HG02678 (cell line): ENCODE measurements at regions not wholly inside any gene's neighbourhood (a gene's known extent, or its start where the extent isn't known, plus 50 kb on each side); places are given as distances from the start of the nearest gene placed in this dataset.
"Not testable (repeated sequence)": the region's sequence is repeated elsewhere in the genome, so short reads cannot be mapped to it uniquely, and the experiment has no call there.

Experiments used
- ATAC-seq: cut with Tn5 transposase; IDR thresholded peaks from one replicate; pipeline ENCODE4 v1.9.1; 2021; ENCODE audit warnings: mild to moderate bottlenecking, moderate library complexity; ENCODE audit not compliant: unreplicated experiment

DNA sequence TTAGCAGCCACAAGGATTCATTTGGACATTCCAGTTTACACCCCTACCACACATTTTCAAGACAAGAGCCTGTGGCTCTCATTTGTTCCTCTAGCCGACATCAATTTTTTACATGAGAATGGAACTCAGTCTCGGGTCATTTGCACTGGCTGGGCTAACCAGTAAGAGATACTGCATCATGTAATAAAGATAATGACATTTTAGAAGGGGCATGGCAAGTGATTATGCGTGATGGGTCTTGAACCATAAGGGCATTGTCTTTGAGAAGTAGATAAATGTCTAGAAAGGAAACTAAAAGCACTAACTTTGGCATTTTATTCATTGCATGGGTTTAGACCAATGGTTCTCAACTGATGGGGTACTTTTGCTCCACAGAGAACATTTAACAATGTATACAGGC lies 146.0 kb upstream of the GRM7 start:
- ATAC-seq = no peak

- no peak for ATAC-seq
Measured at GRCh38 chr3:6716420-6716819, 144.5 kb upstream of the GRM7 start.

DNA sequence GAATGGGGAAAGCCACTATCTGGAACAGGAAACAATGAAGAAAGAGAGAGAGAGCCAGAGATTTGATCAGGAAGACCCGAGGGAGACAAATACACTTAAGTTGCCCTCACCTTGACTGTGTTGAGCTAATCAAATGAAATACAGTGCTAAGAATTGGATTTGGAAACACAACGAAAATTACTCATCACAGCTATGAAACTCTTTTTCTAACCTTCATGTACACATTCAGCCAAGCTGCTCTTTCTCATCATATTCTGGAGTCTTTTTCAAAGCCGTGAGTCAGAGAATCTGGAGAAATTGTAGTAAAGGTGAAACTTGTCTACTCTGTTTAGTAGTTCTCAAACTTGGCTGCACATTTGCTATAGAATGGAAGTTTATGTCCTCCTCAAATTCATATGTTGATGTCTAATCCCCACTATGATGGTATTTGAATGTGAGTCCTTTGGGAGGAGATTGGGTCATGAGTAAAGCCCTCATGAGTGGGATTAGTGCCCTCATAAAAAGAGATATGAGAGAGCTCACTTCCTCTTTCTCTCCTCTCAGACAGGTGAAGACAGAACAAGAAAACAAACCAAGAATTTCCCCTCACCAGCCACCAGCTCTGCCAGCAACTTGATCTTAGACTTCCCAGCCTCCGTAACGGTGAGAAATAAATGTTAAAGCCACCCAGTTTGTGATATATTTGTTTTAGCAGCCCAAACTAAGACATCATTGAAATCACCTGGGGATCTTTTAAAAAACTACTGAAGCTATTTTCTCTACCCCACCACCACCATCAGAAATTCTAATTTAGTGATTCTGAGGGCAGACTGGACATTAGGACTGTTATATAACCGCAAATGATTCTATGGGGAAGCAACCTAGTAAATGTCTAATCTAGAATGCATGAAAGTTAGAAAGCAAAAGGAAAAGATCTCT lies 143.6 kb upstream of the GRM7 start:
- peak; percentile 93 for ATAC-seq

- no peak for ATAC-seq
Measured at GRCh38 chr3:6719999-6720398, 140.9 kb upstream of the GRM7 start.

GRCh38 chr3:6721491-6721890 lies 139.4 kb upstream of the GRM7 start:
- no peak for ATAC-seq

DNA sequence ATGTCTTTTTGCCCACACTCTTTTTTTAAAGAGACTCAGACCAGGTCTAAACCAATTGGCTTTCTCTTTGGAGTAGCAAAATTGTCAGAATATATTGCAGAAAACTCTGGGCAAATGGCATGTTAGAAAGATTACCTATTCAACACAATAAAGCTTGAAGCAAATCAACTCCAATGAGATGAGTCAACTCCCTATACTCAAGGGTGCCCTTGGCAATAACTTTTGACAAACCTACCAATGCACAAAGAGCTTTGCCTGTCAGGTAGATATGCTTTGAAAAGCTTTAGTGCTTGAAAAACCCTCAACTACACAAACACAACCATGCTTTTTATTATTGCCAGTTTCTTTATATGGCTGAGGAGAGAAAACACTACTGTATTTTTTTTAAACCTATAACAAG lies 137.7 kb upstream of the GRM7 start:
- no peak for ATAC-seq

- no peak for ATAC-seq
Measured at GRCh38 chr3:6726811-6727210, 134.1 kb upstream of the GRM7 start.

DNA sequence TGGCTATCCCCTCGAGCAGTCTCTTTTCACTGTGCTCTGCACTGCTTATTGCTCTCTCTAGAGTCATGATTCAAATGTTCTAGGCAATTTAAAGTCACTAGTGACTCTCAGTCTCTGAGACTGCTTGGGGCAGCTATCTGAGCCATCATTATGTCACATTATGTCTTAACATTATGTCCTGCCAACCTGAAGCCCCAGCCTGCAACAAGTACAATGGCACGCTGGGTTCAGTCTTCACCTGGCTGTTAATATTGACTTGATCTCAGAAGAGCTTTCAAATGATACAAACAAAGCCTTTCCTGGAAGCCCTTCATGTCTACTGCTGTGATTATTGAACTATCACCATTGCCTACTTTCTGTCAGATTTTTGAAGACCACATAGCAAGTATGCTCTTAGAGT lies 128.1 kb upstream of the GRM7 start:
- ATAC-seq = no peak

DNA sequence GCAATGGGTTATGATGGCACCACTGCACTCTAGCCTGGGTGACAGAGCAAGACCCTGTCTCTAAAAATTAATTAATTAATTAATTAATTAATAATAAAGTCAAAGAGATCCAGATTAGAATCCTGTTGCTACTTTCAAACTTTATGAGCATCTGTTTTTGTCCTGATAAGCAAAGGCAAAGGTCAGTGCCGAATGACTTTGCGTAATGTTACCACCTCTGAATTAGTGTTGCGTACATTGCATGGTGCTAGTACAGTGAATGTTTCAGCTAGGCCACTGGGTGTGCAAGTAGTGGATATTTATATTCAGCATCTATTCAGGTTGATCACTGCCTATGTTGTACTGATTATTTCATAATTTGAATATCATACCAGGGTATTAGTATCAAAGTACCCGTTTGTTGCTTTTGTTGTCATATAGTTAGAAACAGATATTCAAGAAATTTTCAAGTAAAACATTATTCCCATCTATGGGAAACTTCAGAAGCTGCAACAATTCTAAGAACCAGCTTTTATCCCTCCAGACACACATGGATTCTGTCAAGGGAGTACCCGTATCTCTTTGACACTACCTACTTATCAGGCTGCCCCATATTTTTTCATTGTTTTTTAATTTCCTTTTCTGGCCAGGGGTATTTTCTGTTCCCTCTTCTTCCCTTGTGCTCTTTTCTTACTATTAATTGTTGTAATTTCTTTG lies 127.1 kb upstream of the GRM7 start:
- ATAC-seq = no peak

GRCh38 chr3:6734395-6734746 lies 126.5 kb upstream of the GRM7 start:
- ATAC-seq = no peak

- ATAC-seq = no peak
Measured at GRCh38 chr3:6736836-6737629, 123.9 kb upstream of the GRM7 start.

GRCh38 chr3:6737630-6738029 lies 123.3 kb upstream of the GRM7 start:
- ATAC-seq = no peak

DNA sequence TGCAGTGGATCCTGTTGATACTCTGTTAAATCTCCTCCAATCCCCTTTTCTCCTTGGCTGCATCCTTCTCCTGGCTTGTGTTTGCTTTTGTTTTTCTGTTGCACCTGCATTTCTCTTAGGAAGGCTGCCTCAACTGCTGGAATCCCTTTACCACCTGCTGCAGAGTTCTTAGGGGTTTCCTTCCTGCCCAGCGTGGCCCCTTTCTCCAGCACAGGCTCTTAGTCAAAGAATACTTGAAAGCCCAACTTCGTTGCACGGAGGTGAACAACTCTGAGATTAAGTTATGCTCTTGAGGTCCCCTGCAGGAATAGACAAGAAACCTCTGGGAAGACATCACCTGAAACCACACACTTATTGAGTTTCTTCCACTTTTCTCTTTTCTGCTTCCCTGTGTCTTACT lies 121.6 kb upstream of the GRM7 start:
- ATAC-seq = no peak

DNA sequence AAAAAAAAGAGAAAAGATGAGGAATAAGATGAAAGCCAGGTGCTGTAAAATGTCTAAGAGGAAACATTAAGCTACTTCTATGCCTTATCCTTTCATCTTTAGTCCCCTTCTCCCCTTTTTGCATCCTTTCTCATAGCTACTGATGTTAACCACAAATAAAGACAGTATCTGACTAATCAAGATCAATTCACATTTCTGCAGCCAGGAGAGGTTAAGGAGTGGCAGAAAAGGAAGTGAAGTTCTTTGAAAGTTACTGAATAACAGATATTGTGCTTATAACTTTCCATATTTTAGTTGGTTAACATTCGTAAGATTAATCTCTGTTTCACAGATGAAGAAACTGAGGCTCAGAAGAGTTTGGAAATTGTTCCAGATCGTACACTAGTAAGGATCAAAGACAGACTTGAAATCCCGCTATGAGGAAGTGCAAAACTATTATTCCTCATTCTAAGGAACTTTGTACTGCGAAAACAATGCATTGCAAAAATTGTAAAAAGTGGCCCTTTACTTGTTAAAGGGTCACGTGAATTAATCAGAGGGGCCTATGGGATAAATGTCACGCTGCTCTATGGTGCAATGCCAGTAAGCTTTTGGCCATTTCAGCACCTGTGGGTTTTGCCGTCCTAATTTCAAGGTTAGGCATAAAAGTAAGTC lies 117.7 kb upstream of the GRM7 start:
- ATAC-seq = no peak

DNA sequence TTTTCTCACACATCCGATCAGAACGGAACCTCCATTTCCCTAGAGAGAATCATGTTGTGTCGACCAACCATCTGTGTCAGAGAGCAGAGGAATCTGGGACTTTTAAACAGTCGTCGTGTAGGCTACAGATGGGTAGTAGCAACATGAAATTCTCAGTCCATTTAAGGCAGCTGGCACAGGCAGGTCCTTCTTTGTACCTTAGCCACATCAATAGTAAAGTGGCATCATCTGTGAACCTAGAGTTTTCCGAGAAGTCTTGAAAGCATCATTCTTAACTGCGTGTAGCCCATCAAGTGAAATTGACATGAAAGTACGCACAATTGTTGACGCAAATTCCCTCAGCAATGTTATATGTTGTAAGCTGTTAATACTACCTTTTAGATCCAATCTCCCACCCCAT lies 114.5 kb upstream of the GRM7 start:
- ATAC-seq = no peak

GRCh38 chr3:6747017-6747416 lies 113.9 kb upstream of the GRM7 start:
- ATAC-seq = no peak

- no peak for ATAC-seq
Measured at GRCh38 chr3:6750782-6751181, 110.1 kb upstream of the GRM7 start.

DNA sequence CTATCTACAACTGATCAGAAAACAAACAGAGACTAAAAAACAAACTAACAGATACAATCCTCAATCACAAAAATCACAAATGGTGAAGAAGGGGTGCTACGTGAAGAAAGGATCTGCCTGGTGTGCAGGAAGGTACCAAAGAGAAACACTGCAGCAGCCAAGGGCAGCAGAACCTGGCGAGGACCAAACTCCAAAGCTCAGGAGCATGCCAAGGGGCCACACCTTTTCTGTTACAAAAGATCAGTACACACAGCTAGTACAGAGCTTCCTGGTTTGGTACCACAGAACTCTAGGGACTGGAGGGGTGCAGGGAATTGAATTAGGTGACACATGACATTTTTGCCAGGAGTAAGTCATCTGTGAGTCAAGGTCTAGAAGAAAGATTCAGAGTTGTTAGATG lies 107.4 kb upstream of the GRM7 start:
- ATAC-seq = no peak

GRCh38 chr3:6769532-6770396 lies 91.2 kb upstream of the GRM7 start:
- not testable (repeated sequence) for ATAC-seq

DNA sequence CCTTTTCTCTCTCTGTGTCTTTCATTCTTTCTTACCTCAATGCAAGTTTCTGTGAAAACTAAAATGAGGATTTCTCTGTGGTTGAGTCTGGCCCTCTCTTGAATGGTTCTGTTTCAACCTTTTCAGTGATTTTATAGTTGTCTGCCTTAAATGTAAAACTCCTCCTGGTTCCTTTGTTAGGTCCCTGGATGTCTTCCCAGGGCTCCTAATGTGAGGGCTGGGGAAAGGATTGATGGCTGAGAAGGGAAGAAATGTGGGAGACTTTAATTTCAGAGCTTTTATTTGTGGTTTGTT lies 90.6 kb upstream of the GRM7 start:
- ATAC-seq = no peak
